ENCODE measurements at regions not wholly inside any gene's neighbourhood (a gene's known extent, or its start where the extent isn't known, plus 50 kb on each side); places are given as distances from the start of the nearest gene placed in this dataset.

DNA sequence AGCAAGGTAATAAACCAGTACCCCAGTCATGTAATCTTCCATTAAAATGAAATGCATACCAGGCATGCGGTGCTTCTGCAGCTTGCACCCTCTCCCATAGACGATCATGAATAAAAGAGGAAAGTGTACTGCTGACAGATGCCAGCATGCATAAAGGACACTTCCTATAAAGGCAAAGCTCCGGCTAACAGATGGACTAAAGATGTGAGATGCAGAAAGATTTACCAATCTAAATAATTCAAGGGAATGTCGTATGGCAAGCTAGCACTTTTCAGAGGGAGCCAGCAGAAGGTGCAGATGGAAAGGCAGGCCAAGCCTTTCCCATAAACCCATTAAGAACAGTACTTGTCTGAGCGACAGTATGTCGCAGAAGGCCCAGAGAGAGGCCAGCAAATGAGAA is 542.0 kb downstream of the NUF2 start:
- Histone ChIP-seq H3K27me3 (ENCODE audit: control insufficient read depth, insufficient read depth, low read length) (no peaks in the 10 kb centered on the region), H3K36me3 (ENCODE audit: control insufficient read depth, insufficient read depth, low read length) (no peaks in the 10 kb centered on the region), H3K4me1 (ENCODE audit: control insufficient read depth, insufficient read depth, low read length) (no peaks in the 10 kb centered on the region), H3K9me3 (ENCODE audit: control insufficient read depth, insufficient read depth, low read depth, low read length) (no peaks in the 10 kb centered on the region), H3K27ac (ENCODE audit: low read length) (no peak overlapping the region), H3K4me3 (ENCODE audit: low read depth in 2 of 2, low read length in 2 of 2) (no peak overlapping the region)
- intact Hi-C loops (cut with micrococcal nuclease; ENCODE audit: unreplicated experiment), result no loop called here
- ATAC-seq (no peak), DNase-seq (ENCODE audit: low read depth, low spot score) (no peak)
- ChIA-PET CTCF (no interaction called here), POLR2A (no interaction called here)
- in situ Hi-C loops (cut with HindIII; ENCODE audit: low pct_unique_long_range_greater_than_20kb, low sequenced_read_pairs), result no loop called here
- TF ChIP-seq, protein P1, sequence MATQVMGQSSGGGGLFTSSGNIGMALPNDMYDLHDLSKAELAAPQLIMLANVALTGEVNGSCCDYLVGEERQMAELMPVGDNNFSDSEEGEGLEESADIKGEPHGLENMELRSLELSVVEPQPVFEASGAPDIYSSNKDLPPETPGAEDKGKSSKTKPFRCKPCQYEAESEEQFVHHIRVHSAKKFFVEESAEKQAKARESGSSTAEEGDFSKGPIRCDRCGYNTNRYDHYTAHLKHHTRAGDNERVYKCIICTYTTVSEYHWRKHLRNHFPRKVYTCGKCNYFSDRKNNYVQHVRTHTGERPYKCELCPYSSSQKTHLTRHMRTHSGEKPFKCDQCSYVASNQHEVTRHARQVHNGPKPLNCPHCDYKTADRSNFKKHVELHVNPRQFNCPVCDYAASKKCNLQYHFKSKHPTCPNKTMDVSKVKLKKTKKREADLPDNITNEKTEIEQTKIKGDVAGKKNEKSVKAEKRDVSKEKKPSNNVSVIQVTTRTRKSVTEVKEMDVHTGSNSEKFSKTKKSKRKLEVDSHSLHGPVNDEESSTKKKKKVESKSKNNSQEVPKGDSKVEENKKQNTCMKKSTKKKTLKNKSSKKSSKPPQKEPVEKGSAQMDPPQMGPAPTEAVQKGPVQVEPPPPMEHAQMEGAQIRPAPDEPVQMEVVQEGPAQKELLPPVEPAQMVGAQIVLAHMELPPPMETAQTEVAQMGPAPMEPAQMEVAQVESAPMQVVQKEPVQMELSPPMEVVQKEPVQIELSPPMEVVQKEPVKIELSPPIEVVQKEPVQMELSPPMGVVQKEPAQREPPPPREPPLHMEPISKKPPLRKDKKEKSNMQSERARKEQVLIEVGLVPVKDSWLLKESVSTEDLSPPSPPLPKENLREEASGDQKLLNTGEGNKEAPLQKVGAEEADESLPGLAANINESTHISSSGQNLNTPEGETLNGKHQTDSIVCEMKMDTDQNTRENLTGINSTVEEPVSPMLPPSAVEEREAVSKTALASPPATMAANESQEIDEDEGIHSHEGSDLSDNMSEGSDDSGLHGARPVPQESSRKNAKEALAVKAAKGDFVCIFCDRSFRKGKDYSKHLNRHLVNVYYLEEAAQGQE (IDR thresholded peaks at IDR 0.05; ENCODE audit: insufficient read depth in 1 of 2, low read depth in 2 of 2, low read length in 1 of 2), result no peak
- TF ChIP-seq, protein P2, sequence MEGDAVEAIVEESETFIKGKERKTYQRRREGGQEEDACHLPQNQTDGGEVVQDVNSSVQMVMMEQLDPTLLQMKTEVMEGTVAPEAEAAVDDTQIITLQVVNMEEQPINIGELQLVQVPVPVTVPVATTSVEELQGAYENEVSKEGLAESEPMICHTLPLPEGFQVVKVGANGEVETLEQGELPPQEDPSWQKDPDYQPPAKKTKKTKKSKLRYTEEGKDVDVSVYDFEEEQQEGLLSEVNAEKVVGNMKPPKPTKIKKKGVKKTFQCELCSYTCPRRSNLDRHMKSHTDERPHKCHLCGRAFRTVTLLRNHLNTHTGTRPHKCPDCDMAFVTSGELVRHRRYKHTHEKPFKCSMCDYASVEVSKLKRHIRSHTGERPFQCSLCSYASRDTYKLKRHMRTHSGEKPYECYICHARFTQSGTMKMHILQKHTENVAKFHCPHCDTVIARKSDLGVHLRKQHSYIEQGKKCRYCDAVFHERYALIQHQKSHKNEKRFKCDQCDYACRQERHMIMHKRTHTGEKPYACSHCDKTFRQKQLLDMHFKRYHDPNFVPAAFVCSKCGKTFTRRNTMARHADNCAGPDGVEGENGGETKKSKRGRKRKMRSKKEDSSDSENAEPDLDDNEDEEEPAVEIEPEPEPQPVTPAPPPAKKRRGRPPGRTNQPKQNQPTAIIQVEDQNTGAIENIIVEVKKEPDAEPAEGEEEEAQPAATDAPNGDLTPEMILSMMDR (IDR thresholded peaks at IDR 0.05), result no peak
- TF ChIP-seq POLR2AphosphoS5 (IDR thresholded peaks at IDR 0.05; ENCODE audit: low read depth, low read length), result no peak
- no peak for TF ChIP-seq SIN3A (IDR thresholded peaks at IDR 0.05; ENCODE audit: borderline replicate concordance, insufficient read depth, low read depth, low read length)
- TF ChIP-seq TCF7L2 (IDR thresholded peaks at IDR 0.05; ENCODE audit: low read depth, low read length), result no peak
- BruUV-seq (replicated peaks), result no TSS peak

GRCh38 chr1:163864207-163864606 is 542.5 kb downstream of the NUF2 start:
- no peak for ATAC-seq
- CTCF ChIA-PET, result no interaction called here
- Histone ChIP-seq H3K27ac (ENCODE audit: low read length) (no peak overlapping the region), H3K4me3 (ENCODE audit: low read depth in 2 of 2, low read length in 2 of 2) (no peak overlapping the region), H3K4me1 (ENCODE audit: control insufficient read depth, insufficient read depth, low read length) (no peaks in the 10 kb centered on the region), H3K36me3 (ENCODE audit: control insufficient read depth, insufficient read depth, low read length) (no peaks in the 10 kb centered on the region), H3K9me3 (ENCODE audit: control insufficient read depth, insufficient read depth, low read depth, low read length) (no peaks in the 10 kb centered on the region), H3K27me3 (ENCODE audit: control insufficient read depth, insufficient read depth, low read length) (no peaks in the 10 kb centered on the region)
- TF ChIP-seq, protein P2 (IDR thresholded peaks at IDR 0.05), result no peak
- TF ChIP-seq SIN3A (IDR thresholded peaks at IDR 0.05; ENCODE audit: borderline replicate concordance, insufficient read depth, low read depth, low read length), result no peak
- TF ChIP-seq POLR2AphosphoS5 (IDR thresholded peaks at IDR 0.05; ENCODE audit: low read depth, low read length), result no peak
- TF ChIP-seq, protein P1 (IDR thresholded peaks at IDR 0.05; ENCODE audit: insufficient read depth in 1 of 2, low read depth in 2 of 2, low read length in 1 of 2), result no peak
- no peak for TF ChIP-seq TCF7L2 (IDR thresholded peaks at IDR 0.05; ENCODE audit: low read depth, low read length)
- in situ Hi-C loops (cut with HindIII; ENCODE audit: low pct_unique_long_range_greater_than_20kb, low sequenced_read_pairs) (no loop called here), intact Hi-C loops (cut with micrococcal nuclease; ENCODE audit: unreplicated experiment) (no loop called here)
- DNase-seq (ENCODE audit: low read depth, low spot score), result no peak
- BruUV-seq (replicated peaks), result no TSS peak
- POLR2A ChIA-PET, result no interaction called here
